GM23248 (cell line): ENCODE measurements at regions not wholly inside any gene's neighbourhood (a gene's known extent, or its start where the extent isn't known, plus 50 kb on each side); places are given as distances from the start of the nearest gene placed in this dataset.

Experiments
- EZH2 ChIP-seq: fragments of 200-600 bp; sonication (generic); IDR thresholded peaks from 2 replicates; pipeline ENCODE4 v1.6.1; 2018; ENCODE audit warnings: antibody characterized with exemption, mild to moderate bottlenecking; ENCODE audit not compliant: insufficient read depth, poor library complexity, severe bottlenecking
- EZH2phosphoT487 ChIP-seq: fragments of 200-600 bp; sonication (generic); IDR thresholded peaks from 2 replicates; pipeline ENCODE4 v1.6.1; 2018; ENCODE audit warnings: antibody characterized with exemption, moderate library complexity, mild to moderate bottlenecking, low read depth; ENCODE audit not compliant: insufficient read depth

GRCh38 chr18:27860011-27860410 is 316.9 kb downstream of the CDH2 start:
- TF ChIP-seq EZH2 (no peak), EZH2phosphoT487 (no peak)
